WTC11 (cell line): ENCODE measurements at regions not wholly inside any gene's neighbourhood (a gene's known extent, or its start where the extent isn't known, plus 50 kb on each side); places are given as distances from the start of the nearest gene placed in this dataset.

Source experiments
- CREB1 ChIP-seq: sonication (generic); formaldehyde crosslinking; IDR thresholded peaks from 2 replicates; pipeline ENCODE4 v1.8.0; 2023; ENCODE audit warnings: mild to moderate bottlenecking, missing genetic modification reagents
- KAT7 ChIP-seq: sonication (generic); formaldehyde crosslinking; IDR thresholded peaks from 2 replicates; pipeline ENCODE4 v1.8.1; 2023; ENCODE audit warnings: missing genetic modification reagents, mild to moderate bottlenecking, borderline replicate concordance
- NR3C1 ChIP-seq: sonication (generic); formaldehyde crosslinking; conservative IDR thresholded peaks from 2 replicates; pipeline ENCODE4 v1.8.1; 2023; ENCODE audit warnings: low read depth, mild to moderate bottlenecking, missing genetic modification reagents
- SMAD4 ChIP-seq: sonication (generic); formaldehyde crosslinking; IDR thresholded peaks from 2 replicates; pipeline ENCODE4 v1.8.0; 2022; ENCODE audit warnings: mild to moderate bottlenecking, missing genetic modification reagents
- ZBTB21 ChIP-seq: sonication (generic); formaldehyde crosslinking; IDR thresholded peaks from 2 replicates; pipeline ENCODE4 v1.8.1; 2023; ENCODE audit warnings: mild to moderate bottlenecking, missing genetic modification reagents, borderline replicate concordance
- TF ChIP-seq, protein P1 (sequence below): fragments of 200-600 bp; IDR thresholded peaks from 2 replicates; pipeline ENCODE4 v1.8.0; 2022; ENCODE audit warnings: antibody characterized with exemption
- TF ChIP-seq, protein P2 (sequence below): sonication (generic); formaldehyde crosslinking; IDR thresholded peaks from 2 replicates; pipeline ENCODE4 v1.8.1; 2023; ENCODE audit warnings: mild to moderate bottlenecking, missing genetic modification reagents
- TF ChIP-seq, protein P3 (sequence below): fragments of 250-450 bp; sonication (Bioruptor Pico); IDR thresholded peaks from 2 replicates; pipeline ENCODE4 v1.9.0; 2021; ENCODE audit warnings: mild to moderate bottlenecking

DNA sequence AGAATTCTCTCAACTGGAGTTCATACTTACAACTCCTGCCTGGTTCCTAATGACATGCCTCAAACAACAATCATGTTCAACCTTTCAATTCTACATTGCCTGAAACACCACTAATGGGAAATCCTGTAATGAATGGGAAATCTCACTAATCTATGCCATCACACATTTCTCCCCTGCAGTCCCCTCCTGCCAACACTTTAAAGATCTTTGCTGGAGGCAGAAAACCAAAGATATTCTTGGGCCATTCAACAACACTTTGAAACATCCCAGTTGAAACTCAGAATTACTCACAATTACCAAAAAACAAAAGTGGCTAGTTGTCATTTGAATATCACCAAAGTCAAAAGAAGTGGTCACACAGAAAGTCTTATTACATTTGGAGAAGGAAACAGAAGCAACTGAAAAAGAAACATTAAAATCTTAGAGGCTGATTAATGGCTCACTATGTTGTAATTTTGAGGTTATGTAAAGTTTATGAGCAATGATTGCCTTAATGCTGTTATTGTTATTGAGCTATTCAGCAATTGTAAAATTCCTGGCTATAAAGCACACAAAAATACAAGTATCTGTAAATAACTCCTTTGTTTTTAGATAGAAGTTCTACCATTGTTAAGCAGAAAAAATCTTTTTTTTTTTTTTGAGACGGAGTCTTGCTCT lies 313.4 kb upstream of the SLC30A5 start:
- TF ChIP-seq, protein P1, sequence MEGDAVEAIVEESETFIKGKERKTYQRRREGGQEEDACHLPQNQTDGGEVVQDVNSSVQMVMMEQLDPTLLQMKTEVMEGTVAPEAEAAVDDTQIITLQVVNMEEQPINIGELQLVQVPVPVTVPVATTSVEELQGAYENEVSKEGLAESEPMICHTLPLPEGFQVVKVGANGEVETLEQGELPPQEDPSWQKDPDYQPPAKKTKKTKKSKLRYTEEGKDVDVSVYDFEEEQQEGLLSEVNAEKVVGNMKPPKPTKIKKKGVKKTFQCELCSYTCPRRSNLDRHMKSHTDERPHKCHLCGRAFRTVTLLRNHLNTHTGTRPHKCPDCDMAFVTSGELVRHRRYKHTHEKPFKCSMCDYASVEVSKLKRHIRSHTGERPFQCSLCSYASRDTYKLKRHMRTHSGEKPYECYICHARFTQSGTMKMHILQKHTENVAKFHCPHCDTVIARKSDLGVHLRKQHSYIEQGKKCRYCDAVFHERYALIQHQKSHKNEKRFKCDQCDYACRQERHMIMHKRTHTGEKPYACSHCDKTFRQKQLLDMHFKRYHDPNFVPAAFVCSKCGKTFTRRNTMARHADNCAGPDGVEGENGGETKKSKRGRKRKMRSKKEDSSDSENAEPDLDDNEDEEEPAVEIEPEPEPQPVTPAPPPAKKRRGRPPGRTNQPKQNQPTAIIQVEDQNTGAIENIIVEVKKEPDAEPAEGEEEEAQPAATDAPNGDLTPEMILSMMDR, result no peak
- TF ChIP-seq NR3C1 (CRISPR knock-in tag), result no peak
- no peak for TF ChIP-seq CREB1 (CRISPR knock-in tag)
- TF ChIP-seq, protein P2, sequence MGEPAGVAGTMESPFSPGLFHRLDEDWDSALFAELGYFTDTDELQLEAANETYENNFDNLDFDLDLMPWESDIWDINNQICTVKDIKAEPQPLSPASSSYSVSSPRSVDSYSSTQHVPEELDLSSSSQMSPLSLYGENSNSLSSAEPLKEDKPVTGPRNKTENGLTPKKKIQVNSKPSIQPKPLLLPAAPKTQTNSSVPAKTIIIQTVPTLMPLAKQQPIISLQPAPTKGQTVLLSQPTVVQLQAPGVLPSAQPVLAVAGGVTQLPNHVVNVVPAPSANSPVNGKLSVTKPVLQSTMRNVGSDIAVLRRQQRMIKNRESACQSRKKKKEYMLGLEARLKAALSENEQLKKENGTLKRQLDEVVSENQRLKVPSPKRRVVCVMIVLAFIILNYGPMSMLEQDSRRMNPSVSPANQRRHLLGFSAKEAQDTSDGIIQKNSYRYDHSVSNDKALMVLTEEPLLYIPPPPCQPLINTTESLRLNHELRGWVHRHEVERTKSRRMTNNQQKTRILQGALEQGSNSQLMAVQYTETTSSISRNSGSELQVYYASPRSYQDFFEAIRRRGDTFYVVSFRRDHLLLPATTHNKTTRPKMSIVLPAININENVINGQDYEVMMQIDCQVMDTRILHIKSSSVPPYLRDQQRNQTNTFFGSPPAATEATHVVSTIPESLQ (CRISPR knock-in tag), result no peak
- TF ChIP-seq KAT7, result no peak
- TF ChIP-seq SMAD4, result no peak
- no peak for TF ChIP-seq ZBTB21 (CRISPR knock-in tag)
- TF ChIP-seq, protein P3, sequence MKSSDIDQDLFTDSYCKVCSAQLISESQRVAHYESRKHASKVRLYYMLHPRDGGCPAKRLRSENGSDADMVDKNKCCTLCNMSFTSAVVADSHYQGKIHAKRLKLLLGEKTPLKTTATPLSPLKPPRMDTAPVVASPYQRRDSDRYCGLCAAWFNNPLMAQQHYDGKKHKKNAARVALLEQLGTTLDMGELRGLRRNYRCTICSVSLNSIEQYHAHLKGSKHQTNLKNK (CRISPR knock-in tag), result no peak
